ENCODE measurements at regions not wholly inside any gene's neighbourhood (a gene's known extent, or its start where the extent isn't known, plus 50 kb on each side); places are given as distances from the start of the nearest gene placed in this dataset.

- Mint-ChIP-seq H3K36me3 (no peaks in the 10 kb centered on the region), H3K4me1 (no peaks in the 10 kb centered on the region), H3K27ac (no peak overlapping the region), H3K27me3 (no peaks in the 10 kb centered on the region), H3K4me3 (no peak overlapping the region), H3K9me3 (peaks cover 2 to 16% (median 5%) of the 10 kb centered on the region in 3 donors)
- Histone ChIP-seq H3K4me1 (ENCODE audit: control insufficient read depth in 1 of 2, extremely low read depth in 1 of 2, insufficient read depth in 2 of 2, low read length in 2 of 2) (no peaks in the 10 kb centered on the region), H3K27ac (ENCODE audit: low read length) (no peak overlapping the region), H3K36me3 (ENCODE audit: control insufficient read depth in 2 of 2, extremely low read depth in 1 of 2, insufficient read depth in 1 of 2, low read length in 1 of 2) (no peaks in the 10 kb centered on the region), H3K27me3 (replicated peaks in 1 of 2; ENCODE audit: control insufficient read depth in 2 of 2, extremely low read depth in 1 of 2, insufficient read depth in 2 of 2, low read length in 1 of 2) (no peaks in the 10 kb centered on the region), H3K4me3 (ENCODE audit: control insufficient read depth in 1 of 2, extremely low read depth in 1 of 2, low read length in 1 of 2) (no peak overlapping the region), H3K9me3 (no peaks in the 10 kb centered on the region)
- POLR2A ChIA-PET: no interaction called here
- DNase-seq: no peak
- no peak for ATAC-seq (replicated peaks in 1 of 4)
- WGBS (ENCODE audit: insufficient coverage): 100% methylated on average over 1 of the region's 6 CpGs
- CTCF ChIA-PET: no interaction called here
These were observed 201.7 kb upstream of the TAS2R1 start for GRCh38 chr5:9831823-9832222.

- Mint-ChIP-seq H3K27ac (no peak overlapping the region), H3K36me3 (no peaks in the 10 kb centered on the region), H3K4me3 (no peak overlapping the region), H3K4me1 (no peaks in the 10 kb centered on the region), H3K27me3 (no peaks in the 10 kb centered on the region), H3K9me3 (peaks cover 0 to 18% (median 0%) of the 10 kb centered on the region in 3 donors)
- ChIA-PET CTCF (no interaction called here), POLR2A (no interaction called here)
- no peaks in the 10 kb centered on the region for H3K36me3 ChIP-seq (ENCODE audit: control insufficient read depth in 2 of 2, extremely low read depth in 1 of 2, insufficient read depth in 1 of 2, low read length in 1 of 2)
- DNase-seq (no peak), ATAC-seq (replicated peaks in 1 of 4) (no peak)
- H3K27ac ChIP-seq (ENCODE audit: low read length): no peak overlapping the region
- H3K9me3 ChIP-seq: no peaks in the 10 kb centered on the region
- H3K4me1 ChIP-seq (ENCODE audit: control insufficient read depth in 1 of 2, extremely low read depth in 1 of 2, insufficient read depth in 2 of 2, low read length in 2 of 2): no peaks in the 10 kb centered on the region
- H3K4me3 ChIP-seq (ENCODE audit: control insufficient read depth in 1 of 2, extremely low read depth in 1 of 2, low read length in 1 of 2): no peak overlapping the region
- H3K27me3 ChIP-seq (replicated peaks in 1 of 2; ENCODE audit: control insufficient read depth in 2 of 2, extremely low read depth in 1 of 2, insufficient read depth in 2 of 2, low read length in 1 of 2): no peaks in the 10 kb centered on the region
These were observed 200.0 kb upstream of the TAS2R1 start for GRCh38 chr5:9830184-9830583.

- no peaks in the 10 kb centered on the region for H3K4me1 ChIP-seq (ENCODE audit: control insufficient read depth in 1 of 2, extremely low read depth in 1 of 2, insufficient read depth in 2 of 2, low read length in 2 of 2)
- Mint-ChIP-seq H3K27me3 (no peaks in the 10 kb centered on the region), H3K27ac (no peak overlapping the region), H3K9me3 (peaks cover 0 to 18% (median 0%) of the 10 kb centered on the region in 3 donors), H3K4me3 (no peak overlapping the region), H3K4me1 (no peaks in the 10 kb centered on the region), H3K36me3 (no peaks in the 10 kb centered on the region)
- ChIA-PET CTCF (interaction anchor here in 1 of 2 donors (0.6 kb wide), 1 partner anchor 30 kb away, joined by 3 read pairs; no protein-coding TSS in a partner anchor), POLR2A (no interaction called here)
- ATAC-seq (replicated peaks in 1 of 4) (no peak), DNase-seq (no peak)
- H3K4me3 ChIP-seq (ENCODE audit: control insufficient read depth in 1 of 2, extremely low read depth in 1 of 2, low read length in 1 of 2): no peak overlapping the region
- no peaks in the 10 kb centered on the region for H3K36me3 ChIP-seq (ENCODE audit: control insufficient read depth in 2 of 2, extremely low read depth in 1 of 2, insufficient read depth in 1 of 2, low read length in 1 of 2)
- 79% methylated on average over 2 of the region's 2 CpGs for WGBS (ENCODE audit: insufficient coverage)
- H3K9me3 ChIP-seq: no peaks in the 10 kb centered on the region
- H3K27me3 ChIP-seq (replicated peaks in 1 of 2; ENCODE audit: control insufficient read depth in 2 of 2, extremely low read depth in 1 of 2, insufficient read depth in 2 of 2, low read length in 1 of 2): no peaks in the 10 kb centered on the region
- no peak overlapping the region for H3K27ac ChIP-seq (ENCODE audit: low read length)
These were observed 199.5 kb upstream of the TAS2R1 start for GRCh38 chr5:9829621-9830020.

GRCh38 chr5:9820691-9821449 lies 190.7 kb upstream of the TAS2R1 start:
- Histone ChIP-seq H3K27ac (ENCODE audit: low read length) (no peak overlapping the region), H3K4me1 (ENCODE audit: control insufficient read depth in 1 of 2, extremely low read depth in 1 of 2, insufficient read depth in 2 of 2, low read length in 2 of 2) (no peaks in the 10 kb centered on the region), H3K27me3 (replicated peaks in 1 of 2; ENCODE audit: control insufficient read depth in 2 of 2, extremely low read depth in 1 of 2, insufficient read depth in 2 of 2, low read length in 1 of 2) (no peaks in the 10 kb centered on the region), H3K36me3 (ENCODE audit: control insufficient read depth in 2 of 2, extremely low read depth in 1 of 2, insufficient read depth in 1 of 2, low read length in 1 of 2) (no peaks in the 10 kb centered on the region), H3K4me3 (ENCODE audit: control insufficient read depth in 1 of 2, extremely low read depth in 1 of 2, low read length in 1 of 2) (no peak overlapping the region), H3K9me3 (no peaks in the 10 kb centered on the region)
- ATAC-seq (replicated peaks in 1 of 4): no peak
- POLR2A ChIA-PET: no interaction called here
- Mint-ChIP-seq H3K4me1 (no peaks in the 10 kb centered on the region), H3K4me3 (no peak overlapping the region), H3K9me3 (peaks cover 0 to 9% (median 0%) of the 10 kb centered on the region in 3 donors), H3K27me3 (no peaks in the 10 kb centered on the region), H3K27ac (no peak overlapping the region), H3K36me3 (no peaks in the 10 kb centered on the region)
- DNase-seq: no peak
- CTCF ChIA-PET: no interaction called here
- WGBS (ENCODE audit: insufficient coverage): 0% methylated on average over 1 of the region's 4 CpGs

- Mint-ChIP-seq H3K4me1 (no peaks in the 10 kb centered on the region), H3K36me3 (no peaks in the 10 kb centered on the region), H3K4me3 (no peak overlapping the region), H3K27ac (no peak overlapping the region), H3K9me3 (peaks cover 0 to 14% (median 0%) of the 10 kb centered on the region in 3 donors), H3K27me3 (no peaks in the 10 kb centered on the region)
- no peak overlapping the region for H3K27ac ChIP-seq (ENCODE audit: low read length)
- no peaks in the 10 kb centered on the region for H3K36me3 ChIP-seq (ENCODE audit: control insufficient read depth in 2 of 2, extremely low read depth in 1 of 2, insufficient read depth in 1 of 2, low read length in 1 of 2)
- no peaks in the 10 kb centered on the region for H3K27me3 ChIP-seq (replicated peaks in 1 of 2; ENCODE audit: control insufficient read depth in 2 of 2, extremely low read depth in 1 of 2, insufficient read depth in 2 of 2, low read length in 1 of 2)
- ATAC-seq (replicated peaks in 1 of 4) (no peak), DNase-seq (no peak)
- no CpG with 5 or more reads among the region's 2 CpGs for WGBS (ENCODE audit: insufficient coverage)
- ChIA-PET CTCF (no interaction called here), POLR2A (no interaction called here)
- no peaks in the 10 kb centered on the region for H3K4me1 ChIP-seq (ENCODE audit: control insufficient read depth in 1 of 2, extremely low read depth in 1 of 2, insufficient read depth in 2 of 2, low read length in 2 of 2)
- no peaks in the 10 kb centered on the region for H3K9me3 ChIP-seq
- H3K4me3 ChIP-seq (ENCODE audit: control insufficient read depth in 1 of 2, extremely low read depth in 1 of 2, low read length in 1 of 2): no peak overlapping the region
These were observed 188.2 kb upstream of the TAS2R1 start for GRCh38 chr5:9818340-9818845.

- DNase-seq (no peak), ATAC-seq (replicated peaks in 1 of 4) (no peak)
- Histone ChIP-seq H3K27me3 (replicated peaks in 1 of 2; ENCODE audit: control insufficient read depth in 2 of 2, extremely low read depth in 1 of 2, insufficient read depth in 2 of 2, low read length in 1 of 2) (no peaks in the 10 kb centered on the region), H3K4me3 (ENCODE audit: control insufficient read depth in 1 of 2, extremely low read depth in 1 of 2, low read length in 1 of 2) (no peak overlapping the region), H3K4me1 (ENCODE audit: control insufficient read depth in 1 of 2, extremely low read depth in 1 of 2, insufficient read depth in 2 of 2, low read length in 2 of 2) (no peaks in the 10 kb centered on the region), H3K36me3 (ENCODE audit: control insufficient read depth in 2 of 2, extremely low read depth in 1 of 2, insufficient read depth in 1 of 2, low read length in 1 of 2) (no peaks in the 10 kb centered on the region), H3K9me3 (no peaks in the 10 kb centered on the region), H3K27ac (ENCODE audit: low read length) (no peak overlapping the region)
- Mint-ChIP-seq H3K4me3 (no peak overlapping the region), H3K36me3 (no peaks in the 10 kb centered on the region), H3K4me1 (no peaks in the 10 kb centered on the region), H3K9me3 (peaks cover 0 to 17% (median 0%) of the 10 kb centered on the region in 3 donors), H3K27ac (no peak overlapping the region), H3K27me3 (no peaks in the 10 kb centered on the region)
- ChIA-PET POLR2A (no interaction called here), CTCF (no interaction called here)
- whole genome bisulfite sequencing (ENCODE audit: insufficient coverage): no CpG with 5 or more reads among the region's 4 CpGs
These were observed 187.7 kb upstream of the TAS2R1 start for GRCh38 chr5:9817819-9818218.

GRCh38 chr5:9815051-9815450 lies 184.9 kb upstream of the TAS2R1 start:
- DNase-seq: no peak
- H3K27ac ChIP-seq (ENCODE audit: low read length): no peak overlapping the region
- WGBS (ENCODE audit: insufficient coverage): no CpG with 5 or more reads among the region's 1 CpG
- Mint-ChIP-seq H3K9me3 (peaks cover 3 to 27% (median 6%) of the 10 kb centered on the region in 3 donors), H3K27me3 (no peaks in the 10 kb centered on the region), H3K36me3 (no peaks in the 10 kb centered on the region), H3K4me1 (no peaks in the 10 kb centered on the region), H3K27ac (no peak overlapping the region), H3K4me3 (no peak overlapping the region)
- ATAC-seq (replicated peaks in 1 of 4): no peak
- CTCF ChIA-PET: no interaction called here
- POLR2A ChIA-PET: no interaction called here
- no peak overlapping the region for H3K4me3 ChIP-seq (ENCODE audit: control insufficient read depth in 1 of 2, extremely low read depth in 1 of 2, low read length in 1 of 2)
- no peaks in the 10 kb centered on the region for H3K9me3 ChIP-seq
- H3K4me1 ChIP-seq (ENCODE audit: control insufficient read depth in 1 of 2, extremely low read depth in 1 of 2, insufficient read depth in 2 of 2, low read length in 2 of 2): no peaks in the 10 kb centered on the region
- no peaks in the 10 kb centered on the region for H3K36me3 ChIP-seq (ENCODE audit: control insufficient read depth in 2 of 2, extremely low read depth in 1 of 2, insufficient read depth in 1 of 2, low read length in 1 of 2)
- H3K27me3 ChIP-seq (replicated peaks in 1 of 2; ENCODE audit: control insufficient read depth in 2 of 2, extremely low read depth in 1 of 2, insufficient read depth in 2 of 2, low read length in 1 of 2): no peaks in the 10 kb centered on the region
